Skeletal muscle satellite cell (primary cell): ENCODE measurements at regions not wholly inside any gene's neighbourhood (a gene's known extent, or its start where the extent isn't known, plus 50 kb on each side); places are given as distances from the start of the nearest gene placed in this dataset.

Experiments used
- H3K27me3 ChIP-seq: 2 replicates; pipeline ENCODE4 v1.7.0; 2013; ENCODE audit warnings: low read length; ENCODE audit not compliant: control insufficient read depth, insufficient read depth
- H3K36me3 ChIP-seq: 2 replicates; pipeline ENCODE4 v1.7.0; 2013; ENCODE audit warnings: mild to moderate bottlenecking, control low read depth, low read length; ENCODE audit not compliant: insufficient read depth
- H3K4me1 ChIP-seq: 2 replicates; pipeline ENCODE4 v1.7.0; 2013; ENCODE audit warnings: low read length; ENCODE audit not compliant: control insufficient read depth, insufficient read depth
- H3K4me2 ChIP-seq: 2 replicates; pipeline ENCODE4 v1.7.0; 2013; ENCODE audit warnings: mild to moderate bottlenecking, low read length
- H3K4me3 ChIP-seq: 2 replicates; pipeline ENCODE4 v1.7.0; 2013; ENCODE audit warnings: low read length
- H3K9ac ChIP-seq: 2 replicates; pipeline ENCODE4 v1.7.0; 2013; ENCODE audit warnings: mild to moderate bottlenecking, low read depth, low read length, moderate library complexity
- H3K9me3 ChIP-seq: replicated peaks from 2 replicates; pipeline ENCODE4 v1.7.0; 2013; ENCODE audit warnings: mild to moderate bottlenecking, control low read depth, low read length

- H3K4me1 ChIP-seq = no peaks in the 10 kb centered on the region
- H3K27me3 ChIP-seq = peaks cover 36% of the 10 kb centered on the region
Measured at GRCh38 chr22:19639610-19640135, 74.6 kb upstream of the SEPTIN5 start.

GRCh38 chr22:19640306-19640705, 74.0 kb upstream of the SEPTIN5 start:
- no peak overlapping the region for H3K9ac ChIP-seq
- peaks cover 43% of the 10 kb centered on the region for H3K27me3 ChIP-seq
- H3K36me3 ChIP-seq = no peaks in the 10 kb centered on the region
- no peak overlapping the region for H3K4me3 ChIP-seq
- H3K4me1 ChIP-seq = no peaks in the 10 kb centered on the region
- H3K9me3 ChIP-seq = no peaks in the 10 kb centered on the region
- H3K4me2 ChIP-seq = no peak overlapping the region

More at GRCh38 chr22:19639610-19640135, 74.6 kb upstream of the SEPTIN5 start:
- Histone ChIP-seq H3K36me3 (no peaks in the 10 kb centered on the region), H3K9ac (no peak overlapping the region), H3K4me2 (no peak overlapping the region), H3K9me3 (no peaks in the 10 kb centered on the region), H3K4me3 (no peak overlapping the region)

DNA sequence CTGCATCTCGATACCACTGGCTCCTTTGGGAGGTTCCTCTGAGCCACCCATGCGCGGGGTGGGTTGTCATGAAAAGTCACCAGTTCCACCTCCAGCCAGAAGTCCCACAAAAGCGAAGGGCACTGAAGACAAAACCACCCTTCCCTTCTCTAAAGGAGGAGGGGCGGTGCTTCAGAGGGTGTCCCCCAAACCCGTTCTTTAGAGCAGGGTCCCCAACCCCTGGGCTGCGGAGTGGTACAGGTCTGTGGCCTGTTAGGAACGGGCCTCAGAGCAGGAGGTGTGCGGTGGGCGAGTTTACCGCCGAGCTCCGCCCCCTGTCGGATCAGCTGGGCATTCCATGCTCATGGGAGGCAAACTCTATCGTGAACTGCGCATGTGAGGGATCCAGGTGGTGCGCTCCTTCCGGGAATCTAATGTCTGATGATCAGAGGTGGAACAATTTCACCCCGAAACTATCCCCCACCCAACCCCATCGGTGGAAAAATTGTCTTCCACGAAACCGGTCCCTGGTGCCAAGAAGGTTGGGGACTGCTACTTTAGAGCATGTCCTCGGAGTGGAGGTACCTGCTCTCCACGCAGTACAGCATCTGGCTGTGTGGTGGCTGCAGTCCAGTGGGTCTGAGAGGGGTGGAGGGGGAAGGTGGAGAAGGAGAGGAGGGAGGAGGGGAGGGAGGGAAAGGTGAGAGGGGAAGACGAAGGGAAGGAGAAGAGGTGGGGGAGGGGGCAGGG, 72.9 kb upstream of the SEPTIN5 start:
- Histone ChIP-seq H3K4me1 (no peaks in the 10 kb centered on the region), H3K4me3 (no peak overlapping the region), H3K27me3 (peaks cover 41% of the 10 kb centered on the region), H3K36me3 (no peaks in the 10 kb centered on the region), H3K9ac (no peak overlapping the region), H3K4me2 (no peak overlapping the region), H3K9me3 (peaks cover 2% of the 10 kb centered on the region)

DNA sequence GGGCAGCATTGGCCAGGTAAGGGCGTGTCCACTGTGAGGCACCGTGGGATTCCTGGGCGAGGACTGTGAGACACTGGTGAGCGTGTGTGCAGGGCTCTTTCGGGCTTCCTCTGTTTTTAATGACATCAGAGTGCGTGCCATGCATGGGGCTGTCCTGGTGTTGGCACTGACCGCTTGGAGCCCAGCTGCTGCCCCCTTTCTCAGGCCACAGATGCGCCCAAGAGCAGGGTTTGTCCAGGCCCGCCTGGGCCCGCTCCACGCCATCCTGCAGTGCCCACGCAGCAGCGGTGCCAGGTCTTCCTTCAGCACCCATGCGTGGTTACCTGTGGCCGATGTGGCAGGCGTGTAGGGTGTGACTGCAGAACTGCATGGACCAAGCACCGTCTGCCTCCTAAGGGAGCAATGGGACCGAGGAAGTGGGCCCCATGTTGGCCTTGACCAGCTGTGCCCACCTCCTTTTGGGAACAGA, 72.3 kb upstream of the SEPTIN5 start:
- no peaks in the 10 kb centered on the region for H3K36me3 ChIP-seq
- H3K4me1 ChIP-seq = no peaks in the 10 kb centered on the region
- peaks cover 44% of the 10 kb centered on the region for H3K27me3 ChIP-seq
- H3K9me3 ChIP-seq = peaks cover 5% of the 10 kb centered on the region
- no peak overlapping the region for H3K9ac ChIP-seq
- no peak overlapping the region for H3K4me3 ChIP-seq
- H3K4me2 ChIP-seq = no peak overlapping the region

GRCh38 chr22:19643448-19644313, 70.6 kb upstream of the SEPTIN5 start:
- Histone ChIP-seq H3K4me1 (no peaks in the 10 kb centered on the region), H3K4me3 (no peak overlapping the region), H3K9ac (no peak overlapping the region)

GRCh38 chr22:19644314-19645223, 69.7 kb upstream of the SEPTIN5 start:
- no peaks in the 10 kb centered on the region for H3K4me1 ChIP-seq
- no peak overlapping the region for H3K4me2 ChIP-seq
- H3K9ac ChIP-seq = no peak overlapping the region
- H3K4me3 ChIP-seq = no peak overlapping the region
- peaks cover 44% of the 10 kb centered on the region for H3K27me3 ChIP-seq
- peaks cover 13% of the 10 kb centered on the region for H3K9me3 ChIP-seq
- H3K36me3 ChIP-seq = no peaks in the 10 kb centered on the region

More at GRCh38 chr22:19643448-19644313, 70.6 kb upstream of the SEPTIN5 start:
- H3K4me2 ChIP-seq = no peak overlapping the region
- no peaks in the 10 kb centered on the region for H3K36me3 ChIP-seq
- peaks cover 44% of the 10 kb centered on the region for H3K27me3 ChIP-seq
- H3K9me3 ChIP-seq = peaks cover 13% of the 10 kb centered on the region

GRCh38 chr22:19645391-19645790, 68.9 kb upstream of the SEPTIN5 start:
- Histone ChIP-seq H3K27me3 (peaks cover 41% of the 10 kb centered on the region), H3K9me3 (peaks cover 13% of the 10 kb centered on the region), H3K4me2 (no peak overlapping the region), H3K4me1 (no peaks in the 10 kb centered on the region), H3K4me3 (no peak overlapping the region), H3K36me3 (no peaks in the 10 kb centered on the region), H3K9ac (no peak overlapping the region)

DNA sequence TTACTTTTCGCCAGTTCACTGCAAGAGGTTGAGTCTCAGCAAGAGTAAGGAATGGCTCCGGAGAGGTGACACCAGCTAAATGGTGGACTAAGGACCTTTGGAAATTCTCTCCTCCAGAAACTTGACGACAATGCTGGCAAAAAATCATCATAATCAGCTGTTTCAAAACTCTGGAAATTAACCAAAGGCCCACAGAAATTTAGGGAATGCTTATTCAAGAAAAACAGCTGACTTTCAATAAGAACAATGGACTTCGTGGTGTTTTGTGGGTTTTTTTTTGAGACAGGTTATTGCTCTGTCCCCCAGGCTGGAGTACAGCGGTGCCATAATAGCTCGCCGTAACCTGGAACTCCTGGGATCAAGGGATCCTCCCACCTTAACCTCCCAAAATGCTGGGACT, 68.4 kb upstream of the SEPTIN5 start:
- Histone ChIP-seq H3K9ac (no peak overlapping the region), H3K36me3 (no peaks in the 10 kb centered on the region), H3K4me3 (no peak overlapping the region), H3K4me2 (no peak overlapping the region), H3K27me3 (peaks cover 40% of the 10 kb centered on the region), H3K4me1 (no peaks in the 10 kb centered on the region), H3K9me3 (peaks cover 13% of the 10 kb centered on the region)

DNA sequence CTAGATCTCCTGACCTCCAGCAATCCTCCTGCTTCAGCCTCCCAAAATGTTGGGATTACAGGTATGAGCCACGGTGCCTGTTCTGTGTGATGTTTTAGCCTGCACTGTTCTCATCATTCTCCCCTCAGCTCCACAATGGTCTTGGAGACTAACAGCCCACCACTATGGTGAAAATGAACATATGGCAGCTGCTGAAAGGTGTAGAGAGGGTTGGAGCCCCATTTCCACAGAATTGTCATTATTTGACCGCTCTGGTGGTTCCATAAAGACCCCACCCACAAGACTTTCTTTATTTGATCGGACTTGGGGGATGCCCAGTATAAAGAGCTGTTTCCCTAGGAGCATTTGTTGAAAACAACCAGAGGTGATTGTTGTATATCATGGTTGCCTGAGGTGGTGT, 67.9 kb upstream of the SEPTIN5 start:
- Histone ChIP-seq H3K27me3 (peaks cover 40% of the 10 kb centered on the region), H3K4me2 (no peak overlapping the region), H3K4me3 (no peak overlapping the region), H3K9me3 (peaks cover 13% of the 10 kb centered on the region), H3K9ac (no peak overlapping the region), H3K36me3 (no peaks in the 10 kb centered on the region), H3K4me1 (no peaks in the 10 kb centered on the region)

- Histone ChIP-seq H3K9ac (no peak overlapping the region), H3K27me3 (peaks cover 41% of the 10 kb centered on the region), H3K4me1 (no peaks in the 10 kb centered on the region)
Measured at GRCh38 chr22:19648419-19648929, 65.8 kb upstream of the SEPTIN5 start.

More at GRCh38 chr22:19648419-19648929, 65.8 kb upstream of the SEPTIN5 start:
- peaks cover 13% of the 10 kb centered on the region for H3K9me3 ChIP-seq
- no peaks in the 10 kb centered on the region for H3K36me3 ChIP-seq
- H3K4me3 ChIP-seq = no peak overlapping the region
- no peak overlapping the region for H3K4me2 ChIP-seq
